ENCODE measurements at regions not wholly inside any gene's neighbourhood (a gene's known extent, or its start where the extent isn't known, plus 50 kb on each side); places are given as distances from the start of the nearest gene placed in this dataset.

DNA sequence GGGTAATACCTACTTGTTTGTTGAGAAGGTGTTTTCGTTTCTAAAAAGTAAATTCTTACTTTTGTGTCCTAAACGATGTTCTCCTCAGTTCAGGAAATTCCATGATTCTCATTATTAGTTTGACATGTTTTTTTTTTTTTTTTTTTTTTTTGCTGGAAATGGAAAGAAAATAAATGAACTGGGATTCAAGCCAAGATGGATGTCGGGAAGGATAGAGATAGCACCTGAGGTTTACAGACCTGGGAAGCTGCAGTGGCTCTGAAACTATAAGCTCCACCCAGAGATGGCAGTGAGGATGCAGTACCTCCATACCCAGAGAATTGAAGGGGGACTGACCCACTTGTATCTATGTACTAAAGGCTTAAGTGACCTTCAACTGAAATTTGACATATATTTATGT, 334.6 kb upstream of the TGFBR2 start:
- no peak overlapping the region for H3K27ac ChIP-seq (ENCODE audit: low read length)
- H3K9ac ChIP-seq (ENCODE audit: low read length), result no peak overlapping the region
- no peak overlapping the region for H3K4me3 ChIP-seq (ENCODE audit: low read length)
- no peaks in the 10 kb centered on the region for H3K36me3 ChIP-seq (ENCODE audit: control insufficient read depth, low read depth, low read length)
- H3K27me3 ChIP-seq (ENCODE audit: control insufficient read depth, insufficient read depth, low read length), result no peaks in the 10 kb centered on the region
- H3K4me1 ChIP-seq (ENCODE audit: control insufficient read depth, low read depth, low read length), result no peaks in the 10 kb centered on the region
- peaks cover 1% of the 10 kb centered on the region for H3K9me3 ChIP-seq (ENCODE audit: control insufficient read depth, low read depth, low read length)

DNA sequence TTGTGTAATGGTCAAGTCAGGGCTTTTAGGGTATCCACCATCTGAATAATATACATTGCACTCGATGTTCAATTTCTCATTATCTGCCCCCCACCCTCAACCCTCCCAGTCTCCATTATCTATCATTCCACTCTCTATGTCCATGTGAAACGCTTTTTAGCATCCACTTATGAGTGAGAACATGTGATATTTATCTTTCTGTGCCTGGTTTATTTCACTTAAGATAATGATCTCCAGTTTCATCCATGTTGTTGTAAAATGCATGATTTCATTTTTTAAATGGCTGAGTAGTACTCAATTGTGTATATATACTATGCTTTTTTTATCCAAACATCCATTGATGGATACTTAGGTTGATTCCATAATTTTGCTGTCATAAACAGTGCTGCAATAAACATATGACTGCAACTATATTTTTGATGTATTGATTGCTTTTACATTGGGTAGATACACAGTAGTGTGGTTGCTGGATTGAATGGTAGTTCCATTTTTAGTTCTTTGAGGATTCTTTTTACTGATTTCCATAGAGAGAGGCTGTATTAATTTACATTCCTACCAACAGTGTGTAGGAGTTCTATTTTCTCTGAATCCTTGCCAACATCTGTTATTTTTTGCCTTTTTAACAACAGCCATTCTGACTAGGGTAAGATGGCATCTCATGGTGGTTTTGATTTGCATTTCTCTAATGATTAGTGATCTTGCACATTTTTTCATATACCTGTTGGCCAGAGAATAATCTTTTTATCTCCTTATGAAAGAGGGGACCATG, 332.9 kb upstream of the TGFBR2 start:
- Histone ChIP-seq H3K4me3 (ENCODE audit: low read length) (no peak overlapping the region), H3K27ac (ENCODE audit: low read length) (no peak overlapping the region), H3K9me3 (ENCODE audit: control insufficient read depth, low read depth, low read length) (peaks cover 16% of the 10 kb centered on the region), H3K9ac (ENCODE audit: low read length) (no peak overlapping the region), H3K36me3 (ENCODE audit: control insufficient read depth, low read depth, low read length) (no peaks in the 10 kb centered on the region), H3K27me3 (ENCODE audit: control insufficient read depth, insufficient read depth, low read length) (no peaks in the 10 kb centered on the region), H3K4me1 (ENCODE audit: control insufficient read depth, low read depth, low read length) (no peaks in the 10 kb centered on the region)

DNA sequence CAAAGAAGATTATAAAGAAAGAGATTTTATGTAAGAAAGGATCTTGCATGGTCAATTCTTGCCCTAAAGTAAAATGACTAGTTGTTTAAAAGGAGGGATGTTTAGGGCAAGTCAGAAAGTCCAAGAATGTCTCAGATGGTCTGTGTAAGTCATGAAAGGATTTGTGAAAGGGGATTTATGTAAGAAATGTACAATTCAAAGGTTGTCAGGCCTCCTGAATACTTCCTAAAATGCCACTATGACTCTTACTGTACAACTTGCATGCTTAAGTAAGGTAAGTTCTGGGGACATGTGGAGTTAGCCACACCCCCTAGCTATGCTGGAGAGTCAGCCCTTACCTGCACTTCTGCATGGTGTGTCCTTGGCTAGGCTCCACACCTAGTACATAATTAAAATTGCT, 328.9 kb upstream of the TGFBR2 start:
- H3K36me3 ChIP-seq (ENCODE audit: control insufficient read depth, low read depth, low read length), result no peaks in the 10 kb centered on the region
- peaks cover 6% of the 10 kb centered on the region for H3K4me1 ChIP-seq (ENCODE audit: control insufficient read depth, low read depth, low read length)
- no peak overlapping the region for H3K9ac ChIP-seq (ENCODE audit: low read length)
- no peak overlapping the region for H3K27ac ChIP-seq (ENCODE audit: low read length)
- no peaks in the 10 kb centered on the region for H3K27me3 ChIP-seq (ENCODE audit: control insufficient read depth, insufficient read depth, low read length)
- H3K4me3 ChIP-seq (ENCODE audit: low read length), result no peak overlapping the region
- H3K9me3 ChIP-seq (ENCODE audit: control insufficient read depth, low read depth, low read length), result peaks cover 21% of the 10 kb centered on the region

DNA sequence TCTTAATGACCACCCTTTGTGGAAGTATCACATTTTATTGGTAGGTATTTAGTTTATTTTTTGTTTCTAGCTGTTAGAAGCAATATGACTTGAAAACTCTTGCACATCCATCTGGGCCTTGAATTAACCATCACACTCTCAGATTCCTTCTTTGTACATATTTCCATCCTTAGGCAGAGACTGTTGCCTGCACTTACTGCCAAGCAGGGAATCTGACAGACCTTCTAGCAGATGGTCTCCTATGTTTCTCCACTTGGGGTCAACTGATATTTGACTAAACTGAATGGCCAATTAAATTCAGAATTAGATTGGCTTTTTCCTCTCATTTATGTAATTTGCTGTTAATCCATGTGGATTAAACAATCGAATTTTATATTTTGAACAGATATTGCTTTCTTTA, 324.9 kb upstream of the TGFBR2 start:
- Histone ChIP-seq H3K9me3 (ENCODE audit: control insufficient read depth, low read depth, low read length) (peaks cover 21% of the 10 kb centered on the region), H3K4me1 (ENCODE audit: control insufficient read depth, low read depth, low read length) (peaks cover 11% of the 10 kb centered on the region), H3K36me3 (ENCODE audit: control insufficient read depth, low read depth, low read length) (no peaks in the 10 kb centered on the region), H3K27me3 (ENCODE audit: control insufficient read depth, insufficient read depth, low read length) (no peaks in the 10 kb centered on the region), H3K27ac (ENCODE audit: low read length) (no peak overlapping the region), H3K9ac (ENCODE audit: low read length) (no peak overlapping the region), H3K4me3 (ENCODE audit: low read length) (no peak overlapping the region)

DNA sequence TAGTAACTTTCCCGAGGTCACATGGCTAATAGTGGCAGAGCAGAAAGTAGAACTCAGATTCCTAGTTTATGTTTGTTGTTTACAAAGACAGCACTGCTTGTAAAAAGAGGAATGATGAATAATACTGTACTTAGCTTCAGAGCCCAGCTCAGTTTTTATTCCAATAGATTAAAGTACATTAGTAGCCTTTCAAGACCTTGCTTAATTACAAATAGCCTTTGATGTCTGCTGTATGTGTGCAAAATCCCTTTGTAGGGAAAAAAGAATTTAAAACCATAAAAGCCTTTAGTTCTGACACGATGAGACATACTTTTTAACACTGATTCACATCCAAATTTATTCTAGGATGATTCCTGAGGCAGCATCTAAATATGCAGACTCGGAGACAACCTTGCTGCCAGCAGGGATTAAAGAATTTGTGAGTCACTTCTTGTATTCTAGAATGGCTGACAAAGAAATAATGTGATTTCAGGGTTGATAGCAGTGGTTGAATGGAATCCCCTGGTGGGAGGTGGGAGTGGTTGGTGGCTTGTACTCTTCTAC, 324.2 kb upstream of the TGFBR2 start:
- H3K9ac ChIP-seq (ENCODE audit: low read length), result no peak overlapping the region
- no peak overlapping the region for H3K4me3 ChIP-seq (ENCODE audit: low read length)
- peaks cover 11% of the 10 kb centered on the region for H3K4me1 ChIP-seq (ENCODE audit: control insufficient read depth, low read depth, low read length)
- H3K27me3 ChIP-seq (ENCODE audit: control insufficient read depth, insufficient read depth, low read length), result no peaks in the 10 kb centered on the region
- peaks cover 15% of the 10 kb centered on the region for H3K9me3 ChIP-seq (ENCODE audit: control insufficient read depth, low read depth, low read length)
- H3K36me3 ChIP-seq (ENCODE audit: control insufficient read depth, low read depth, low read length), result no peaks in the 10 kb centered on the region
- no peak overlapping the region for H3K27ac ChIP-seq (ENCODE audit: low read length)

DNA sequence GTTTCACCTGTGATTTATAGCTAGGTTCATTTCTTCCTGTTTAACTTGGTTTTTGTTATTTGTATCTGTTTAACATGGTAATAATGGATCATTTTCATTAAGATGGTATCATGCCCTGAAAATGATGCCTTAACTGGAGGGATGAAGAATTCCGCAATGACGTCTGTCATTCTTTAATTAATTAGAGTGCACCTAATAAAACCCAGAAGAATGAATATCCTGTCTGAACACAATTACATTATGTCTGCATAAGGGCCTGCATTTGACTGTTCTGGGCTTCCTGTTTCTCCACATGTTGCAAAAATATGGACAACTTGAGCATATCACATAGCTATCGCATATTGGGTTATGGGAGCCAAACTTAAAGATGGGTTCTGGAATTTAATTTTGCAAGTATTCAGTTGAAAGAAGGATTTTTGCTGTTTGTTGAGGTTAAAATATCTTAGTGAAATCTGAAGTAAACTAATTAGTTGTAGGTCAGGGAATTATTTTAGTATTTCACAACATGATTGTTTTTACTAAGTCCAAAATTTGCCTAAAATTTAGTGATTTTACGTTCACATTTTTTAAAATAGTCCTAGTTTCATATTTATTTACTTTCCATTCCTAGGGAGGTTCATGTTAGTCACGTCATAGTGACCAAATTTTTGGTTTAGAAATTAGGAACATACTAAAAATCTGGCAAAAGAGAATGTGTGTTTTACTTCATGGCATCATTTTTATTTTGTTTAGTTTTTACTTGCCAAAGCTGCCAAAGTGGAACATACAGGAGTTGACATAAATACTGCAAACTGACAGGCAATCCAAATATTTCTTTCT, 321.0 kb upstream of the TGFBR2 start:
- H3K9me3 ChIP-seq (ENCODE audit: control insufficient read depth, low read depth, low read length), result no peaks in the 10 kb centered on the region
- no peak overlapping the region for H3K4me3 ChIP-seq (ENCODE audit: low read length)
- no peak overlapping the region for H3K27ac ChIP-seq (ENCODE audit: low read length)
- H3K9ac ChIP-seq (ENCODE audit: low read length), result no peak overlapping the region
- peaks cover 15% of the 10 kb centered on the region for H3K4me1 ChIP-seq (ENCODE audit: control insufficient read depth, low read depth, low read length)
- no peaks in the 10 kb centered on the region for H3K36me3 ChIP-seq (ENCODE audit: control insufficient read depth, low read depth, low read length)
- H3K27me3 ChIP-seq (ENCODE audit: control insufficient read depth, insufficient read depth, low read length), result no peaks in the 10 kb centered on the region

DNA sequence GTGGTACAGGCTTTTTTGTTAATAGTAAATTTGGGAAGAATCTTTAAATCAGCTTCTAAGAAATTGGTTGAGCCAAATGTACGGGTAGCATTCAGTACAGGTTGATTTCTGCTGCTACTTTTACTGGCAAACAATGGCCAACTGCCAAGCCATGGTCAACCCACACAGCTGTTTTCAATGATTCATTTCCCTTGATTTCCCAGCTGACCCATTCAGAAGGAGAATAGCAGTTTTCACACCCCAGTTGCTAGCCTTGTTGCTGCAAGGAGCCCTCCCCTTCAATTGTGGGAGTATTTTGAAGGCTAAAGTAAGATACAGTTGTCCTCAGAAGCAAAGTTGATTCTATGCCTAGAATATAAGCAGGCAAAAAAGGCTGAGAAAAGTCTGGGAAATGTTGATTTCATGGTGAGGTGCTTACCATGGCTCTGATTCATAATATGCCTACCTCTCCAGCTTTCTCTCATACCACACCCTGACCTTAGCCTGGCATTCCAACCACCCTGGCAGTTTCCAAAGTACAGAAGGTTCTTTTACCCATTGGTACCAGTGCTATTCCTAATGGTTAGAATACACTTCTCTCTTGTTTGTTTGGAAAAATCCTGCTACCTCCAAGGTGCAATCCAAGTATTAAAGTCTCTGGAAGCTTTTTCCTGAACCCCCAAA, 320.3 kb upstream of the TGFBR2 start:
- no peak overlapping the region for H3K4me3 ChIP-seq (ENCODE audit: low read length)
- no peak overlapping the region for H3K9ac ChIP-seq (ENCODE audit: low read length)
- no peaks in the 10 kb centered on the region for H3K36me3 ChIP-seq (ENCODE audit: control insufficient read depth, low read depth, low read length)
- H3K27ac ChIP-seq (ENCODE audit: low read length), result no peak overlapping the region
- peaks cover 15% of the 10 kb centered on the region for H3K4me1 ChIP-seq (ENCODE audit: control insufficient read depth, low read depth, low read length)
- no peaks in the 10 kb centered on the region for H3K9me3 ChIP-seq (ENCODE audit: control insufficient read depth, low read depth, low read length)
- H3K27me3 ChIP-seq (ENCODE audit: control insufficient read depth, insufficient read depth, low read length), result no peaks in the 10 kb centered on the region

DNA sequence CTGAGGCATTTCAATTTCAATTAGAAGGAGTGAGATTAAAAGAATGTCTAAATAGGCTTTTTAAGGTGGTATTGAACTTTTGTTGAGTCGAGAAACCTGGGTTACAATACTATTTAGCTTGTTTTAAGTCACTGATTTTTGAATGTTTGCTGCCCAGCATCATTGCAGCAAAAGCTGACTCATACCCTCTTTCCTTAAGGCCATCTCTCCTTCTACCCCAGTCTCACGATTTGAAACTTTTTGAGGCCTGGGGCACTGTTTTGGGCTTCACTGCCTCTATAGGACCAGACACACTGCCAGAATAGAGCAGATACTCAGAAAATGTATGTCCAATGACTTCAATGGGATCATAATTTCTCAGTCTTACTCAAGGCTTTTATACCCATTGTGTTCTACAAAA, 319.6 kb upstream of the TGFBR2 start:
- H3K27ac ChIP-seq (ENCODE audit: low read length), result no peak overlapping the region
- H3K4me3 ChIP-seq (ENCODE audit: low read length), result no peak overlapping the region
- H3K4me1 ChIP-seq (ENCODE audit: control insufficient read depth, low read depth, low read length), result peaks cover 15% of the 10 kb centered on the region
- no peaks in the 10 kb centered on the region for H3K9me3 ChIP-seq (ENCODE audit: control insufficient read depth, low read depth, low read length)
- no peak overlapping the region for H3K9ac ChIP-seq (ENCODE audit: low read length)
- no peaks in the 10 kb centered on the region for H3K27me3 ChIP-seq (ENCODE audit: control insufficient read depth, insufficient read depth, low read length)
- no peaks in the 10 kb centered on the region for H3K36me3 ChIP-seq (ENCODE audit: control insufficient read depth, low read depth, low read length)

DNA sequence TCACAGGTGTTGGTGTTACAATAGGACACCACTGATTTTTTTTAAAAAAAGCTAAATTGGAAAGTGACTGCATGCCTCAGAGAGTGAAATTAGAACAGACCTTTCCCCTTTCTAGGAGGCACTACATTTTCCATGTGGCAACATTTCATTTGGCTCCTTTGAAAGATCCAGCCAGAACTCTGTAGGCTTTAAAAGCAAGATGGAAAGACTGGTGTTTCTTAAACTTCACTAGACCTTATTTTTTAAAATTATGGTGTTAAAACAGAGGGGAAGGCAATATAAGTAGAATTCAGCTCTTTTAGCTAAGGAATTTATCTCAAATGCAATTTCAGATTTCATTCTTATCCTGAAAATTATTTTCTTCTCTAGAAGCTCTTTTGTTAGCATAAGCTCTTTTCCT, 317.6 kb upstream of the TGFBR2 start:
- no peaks in the 10 kb centered on the region for H3K36me3 ChIP-seq (ENCODE audit: control insufficient read depth, low read depth, low read length)
- H3K4me3 ChIP-seq (ENCODE audit: low read length), result no peak overlapping the region
- H3K9me3 ChIP-seq (ENCODE audit: control insufficient read depth, low read depth, low read length), result no peaks in the 10 kb centered on the region
- peaks cover 6% of the 10 kb centered on the region for H3K4me1 ChIP-seq (ENCODE audit: control insufficient read depth, low read depth, low read length)
- no peak overlapping the region for H3K27ac ChIP-seq (ENCODE audit: low read length)
- no peak overlapping the region for H3K9ac ChIP-seq (ENCODE audit: low read length)
- H3K27me3 ChIP-seq (ENCODE audit: control insufficient read depth, insufficient read depth, low read length), result no peaks in the 10 kb centered on the region

DNA sequence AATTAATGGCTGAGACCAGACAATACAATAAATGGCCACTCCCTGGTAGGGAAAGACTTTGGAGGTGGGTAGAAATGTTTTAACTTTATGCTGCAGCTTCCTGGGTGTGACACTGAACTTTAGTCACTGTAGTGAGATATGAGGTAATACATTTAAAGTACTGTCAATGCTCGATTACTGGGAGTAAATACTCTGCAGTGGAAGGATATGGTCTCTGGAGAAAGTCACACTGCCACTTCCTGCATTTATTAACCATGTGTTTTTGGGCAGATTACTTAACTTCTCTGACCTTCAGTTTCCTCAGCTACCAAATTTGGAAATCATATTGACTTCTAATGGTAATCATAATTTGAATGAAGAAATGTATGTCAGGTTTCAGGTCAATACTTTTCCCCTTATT, 317.1 kb upstream of the TGFBR2 start:
- Histone ChIP-seq H3K27me3 (ENCODE audit: control insufficient read depth, insufficient read depth, low read length) (no peaks in the 10 kb centered on the region), H3K9me3 (ENCODE audit: control insufficient read depth, low read depth, low read length) (no peaks in the 10 kb centered on the region), H3K9ac (ENCODE audit: low read length) (no peak overlapping the region), H3K4me1 (ENCODE audit: control insufficient read depth, low read depth, low read length) (peaks cover 7% of the 10 kb centered on the region), H3K27ac (ENCODE audit: low read length) (no peak overlapping the region), H3K4me3 (ENCODE audit: low read length) (no peak overlapping the region), H3K36me3 (ENCODE audit: control insufficient read depth, low read depth, low read length) (no peaks in the 10 kb centered on the region)

DNA sequence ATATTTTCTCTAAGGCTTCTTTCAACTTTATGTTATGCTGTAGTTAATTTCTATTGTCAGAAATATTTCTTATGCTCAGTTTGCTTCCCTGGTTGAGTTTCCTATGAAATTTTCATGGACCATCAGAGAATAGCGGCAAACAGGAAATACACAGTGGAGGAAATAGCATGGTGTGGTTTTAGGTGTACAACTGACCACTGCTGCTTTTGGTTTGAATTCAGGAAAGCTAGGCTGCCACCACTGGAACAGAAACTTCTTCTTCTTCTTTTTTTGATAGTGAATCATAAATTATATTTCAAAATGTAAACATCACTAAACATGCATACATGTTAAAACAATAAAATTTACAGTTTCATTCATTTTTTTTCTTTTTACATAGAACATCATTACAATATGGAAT, 316.6 kb upstream of the TGFBR2 start:
- H3K4me1 ChIP-seq (ENCODE audit: control insufficient read depth, low read depth, low read length), result peaks cover 7% of the 10 kb centered on the region

More for the DNA sequence above, 316.6 kb upstream of the TGFBR2 start:
- Histone ChIP-seq H3K4me3 (ENCODE audit: low read length) (no peak overlapping the region), H3K9ac (ENCODE audit: low read length) (no peak overlapping the region), H3K27ac (ENCODE audit: low read length) (no peak overlapping the region), H3K9me3 (ENCODE audit: control insufficient read depth, low read depth, low read length) (no peaks in the 10 kb centered on the region), H3K36me3 (ENCODE audit: control insufficient read depth, low read depth, low read length) (no peaks in the 10 kb centered on the region), H3K27me3 (ENCODE audit: control insufficient read depth, insufficient read depth, low read length) (no peaks in the 10 kb centered on the region)

Data from iPS-18a (cell line).